H1 (cell line): ENCODE measurements at regions not wholly inside any gene's neighbourhood (a gene's known extent, or its start where the extent isn't known, plus 50 kb on each side); places are given as distances from the start of the nearest gene placed in this dataset.

Source experiments
- KDM5A ChIP-seq: fragments of 200-600 bp; IDR thresholded peaks from 2 replicates; pipeline ENCODE4 v1.7.1; 2012; ENCODE audit warnings: mild to moderate bottlenecking, low read length, inconsistent platforms, mixed read lengths

- TF ChIP-seq KDM5A = no peak
Observed at GRCh38 chr7:25399000-25399750, 170.9 kb upstream of the NPVF start (continued).
